Progenitor cell of endocrine pancreas (in vitro differentiated cells): ENCODE measurements at regions not wholly inside any gene's neighbourhood (a gene's known extent, or its start where the extent isn't known, plus 50 kb on each side); places are given as distances from the start of the nearest gene placed in this dataset.

ENCODE experiments used
- DNase-seq: peaks from one replicate; pipeline ENCODE4 v3.0.0; 2021; ENCODE audit warnings: low spot score; ENCODE audit not compliant: unreplicated experiment
- H3K27ac Mint-ChIP-seq: 2 replicates; pipeline ENCODE4 v1.8.0; 2021; ENCODE audit warnings: mild to moderate bottlenecking, moderate library complexity, mixed read lengths
- H3K27me3 Mint-ChIP-seq: 2 replicates; pipeline ENCODE4 v1.8.0; 2021; ENCODE audit warnings: mixed read lengths
- H3K36me3 Mint-ChIP-seq: 2 replicates; pipeline ENCODE4 v1.8.0; 2022; ENCODE audit warnings: mixed read lengths; ENCODE audit not compliant: insufficient read depth
- H3K4me1 Mint-ChIP-seq: 2 replicates; pipeline ENCODE4 v1.8.0; 2021; ENCODE audit warnings: low read depth, mixed read lengths
- H3K4me3 Mint-ChIP-seq: 2 replicates; pipeline ENCODE4 v1.8.0; 2021; ENCODE audit warnings: low read depth, mild to moderate bottlenecking, moderate library complexity, mixed read lengths
- H3K9me3 Mint-ChIP-seq: 2 replicates; pipeline ENCODE4 v1.8.0; 2021; ENCODE audit warnings: low read depth, mixed read lengths
- TF ChIP-seq, protein P1 (sequence below): fragments of 200-600 bp; sonication (generic); IDR thresholded peaks from one replicate; pipeline ENCODE4 v1.5.0; 2021; ENCODE audit warnings: antibody characterized with exemption, mild to moderate bottlenecking; ENCODE audit not compliant: unreplicated experiment

DNA sequence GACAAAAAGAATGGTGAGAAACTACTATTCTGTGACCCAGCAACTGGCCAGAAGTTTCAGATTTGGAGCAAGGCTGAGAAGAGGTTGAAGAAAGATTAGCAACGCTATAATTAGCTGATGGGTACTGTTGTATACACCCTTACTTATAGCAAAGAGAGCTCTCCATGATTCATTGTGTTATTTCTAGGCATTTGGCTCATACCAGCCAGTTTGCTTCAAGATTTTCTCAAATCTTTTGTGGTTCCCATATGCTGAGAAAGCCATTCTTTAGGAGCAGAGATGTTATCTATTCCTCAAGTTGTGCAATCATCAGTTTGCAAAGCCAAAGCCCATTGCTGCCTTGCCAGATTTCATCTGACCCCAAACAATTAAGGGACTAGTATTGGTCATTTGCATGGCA, 179.4 kb downstream of the ETS1 start:
- Mint-ChIP-seq H3K36me3 (no peaks in the 10 kb centered on the region), H3K27ac (no peak overlapping the region), H3K4me3 (no peak overlapping the region), H3K4me1 (no peaks in the 10 kb centered on the region), H3K27me3 (peaks cover 35% of the 10 kb centered on the region), H3K9me3 (no peaks in the 10 kb centered on the region)
- no peak for DNase-seq
- TF ChIP-seq, protein P1, sequence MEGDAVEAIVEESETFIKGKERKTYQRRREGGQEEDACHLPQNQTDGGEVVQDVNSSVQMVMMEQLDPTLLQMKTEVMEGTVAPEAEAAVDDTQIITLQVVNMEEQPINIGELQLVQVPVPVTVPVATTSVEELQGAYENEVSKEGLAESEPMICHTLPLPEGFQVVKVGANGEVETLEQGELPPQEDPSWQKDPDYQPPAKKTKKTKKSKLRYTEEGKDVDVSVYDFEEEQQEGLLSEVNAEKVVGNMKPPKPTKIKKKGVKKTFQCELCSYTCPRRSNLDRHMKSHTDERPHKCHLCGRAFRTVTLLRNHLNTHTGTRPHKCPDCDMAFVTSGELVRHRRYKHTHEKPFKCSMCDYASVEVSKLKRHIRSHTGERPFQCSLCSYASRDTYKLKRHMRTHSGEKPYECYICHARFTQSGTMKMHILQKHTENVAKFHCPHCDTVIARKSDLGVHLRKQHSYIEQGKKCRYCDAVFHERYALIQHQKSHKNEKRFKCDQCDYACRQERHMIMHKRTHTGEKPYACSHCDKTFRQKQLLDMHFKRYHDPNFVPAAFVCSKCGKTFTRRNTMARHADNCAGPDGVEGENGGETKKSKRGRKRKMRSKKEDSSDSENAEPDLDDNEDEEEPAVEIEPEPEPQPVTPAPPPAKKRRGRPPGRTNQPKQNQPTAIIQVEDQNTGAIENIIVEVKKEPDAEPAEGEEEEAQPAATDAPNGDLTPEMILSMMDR, result no peak

DNA sequence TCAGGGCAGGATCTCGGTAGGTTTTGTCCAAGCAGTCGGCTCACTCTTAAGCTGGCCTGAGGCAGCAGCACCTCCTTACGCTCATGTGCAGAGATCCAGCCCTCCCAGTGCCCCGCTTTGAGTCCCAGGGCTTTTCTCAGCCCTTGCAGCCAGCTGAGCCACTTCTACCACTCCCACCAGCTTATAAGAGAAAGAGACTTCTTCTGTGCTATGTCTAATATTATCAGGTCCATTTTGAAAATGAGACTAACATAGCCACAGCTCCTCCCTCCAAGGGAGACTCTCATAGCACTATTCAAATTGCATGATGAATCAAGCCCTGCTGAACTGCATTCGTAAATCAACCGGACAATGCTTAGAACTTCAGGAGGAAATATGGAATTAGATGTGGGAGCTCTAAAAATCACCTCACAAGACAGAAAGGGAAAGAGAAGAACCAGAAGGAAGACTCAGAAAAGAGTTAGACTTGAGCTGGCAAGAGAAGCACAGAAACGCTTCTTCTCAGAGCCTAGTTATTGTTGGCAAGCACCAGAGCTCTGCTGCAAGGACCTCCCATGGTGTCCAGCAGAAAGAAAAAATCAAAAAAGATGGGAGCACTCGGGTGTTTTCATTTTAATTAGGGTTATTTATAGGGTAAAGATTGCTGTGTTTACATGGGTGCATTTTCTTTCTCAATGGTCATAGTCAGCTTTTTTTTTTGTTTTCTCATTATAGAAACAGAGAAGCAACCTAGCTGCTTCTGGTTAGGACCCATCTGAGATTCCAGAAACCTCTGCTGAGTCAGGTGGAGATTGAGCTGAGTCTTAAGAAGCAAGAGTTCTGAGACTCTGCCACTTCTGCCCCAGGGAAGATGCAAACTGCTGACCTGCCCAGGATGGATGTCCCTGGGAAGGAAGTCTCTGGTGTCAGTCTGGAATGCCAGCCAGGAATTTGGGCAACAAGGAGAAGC, 181.4 kb downstream of the ETS1 start:
- Mint-ChIP-seq H3K27me3 (peaks cover 26% of the 10 kb centered on the region), H3K4me1 (no peaks in the 10 kb centered on the region), H3K27ac (no peak overlapping the region), H3K9me3 (no peaks in the 10 kb centered on the region), H3K36me3 (no peaks in the 10 kb centered on the region), H3K4me3 (no peak overlapping the region)
- TF ChIP-seq, protein P1, result no peak
- no peak for DNase-seq

DNA sequence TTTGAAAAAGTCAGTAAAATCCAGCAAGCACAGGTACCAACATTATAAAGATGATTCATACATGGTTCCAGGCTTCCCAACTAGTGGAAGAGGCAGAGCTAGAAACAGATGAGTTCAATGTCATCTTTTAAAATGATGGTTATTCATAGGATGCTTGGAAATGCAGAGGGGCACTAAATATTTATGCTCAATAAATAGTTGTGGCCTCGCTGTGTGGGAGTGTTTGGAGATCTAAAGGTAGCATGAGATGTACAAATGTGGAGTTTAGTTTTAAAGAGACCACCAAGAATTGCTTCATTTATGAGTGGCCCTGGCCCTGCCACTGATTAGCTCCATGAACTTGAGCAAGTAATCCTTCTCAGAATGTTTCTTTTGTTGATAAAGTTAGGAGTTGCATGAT, 182.2 kb downstream of the ETS1 start:
- H3K4me3 Mint-ChIP-seq, result no peak overlapping the region
- H3K36me3 Mint-ChIP-seq, result no peaks in the 10 kb centered on the region
- H3K27me3 Mint-ChIP-seq, result peaks cover 23% of the 10 kb centered on the region
- TF ChIP-seq, protein P1, result no peak
- no peak overlapping the region for H3K27ac Mint-ChIP-seq
- no peak for DNase-seq
- no peaks in the 10 kb centered on the region for H3K9me3 Mint-ChIP-seq
- no peaks in the 10 kb centered on the region for H3K4me1 Mint-ChIP-seq

DNA sequence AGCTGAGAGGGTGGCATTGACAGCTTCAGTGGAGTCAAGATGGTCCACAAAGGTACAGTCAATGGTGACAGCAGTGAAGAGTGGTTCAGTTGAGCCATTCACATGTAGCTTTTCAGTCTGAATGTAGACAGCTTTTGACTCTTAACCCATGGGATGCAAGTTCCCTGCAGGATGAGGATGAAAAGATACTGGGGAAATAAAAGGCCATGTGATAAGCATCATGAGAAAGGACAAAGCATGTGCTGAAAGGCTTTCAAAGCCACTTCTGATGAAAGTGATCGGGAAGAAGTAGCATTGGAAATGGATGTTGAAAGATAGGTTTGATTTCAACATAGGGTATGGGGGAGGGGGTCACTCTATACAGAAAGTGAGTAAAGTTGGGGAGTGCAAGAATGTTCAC, 182.9 kb downstream of the ETS1 start:
- H3K27ac Mint-ChIP-seq, result no peak overlapping the region
- H3K4me1 Mint-ChIP-seq, result no peaks in the 10 kb centered on the region
- TF ChIP-seq, protein P1, result no peak
- H3K27me3 Mint-ChIP-seq, result peaks cover 19% of the 10 kb centered on the region
- no peak for DNase-seq
- H3K36me3 Mint-ChIP-seq, result no peaks in the 10 kb centered on the region
- H3K4me3 Mint-ChIP-seq, result no peak overlapping the region
- H3K9me3 Mint-ChIP-seq, result no peaks in the 10 kb centered on the region

DNA sequence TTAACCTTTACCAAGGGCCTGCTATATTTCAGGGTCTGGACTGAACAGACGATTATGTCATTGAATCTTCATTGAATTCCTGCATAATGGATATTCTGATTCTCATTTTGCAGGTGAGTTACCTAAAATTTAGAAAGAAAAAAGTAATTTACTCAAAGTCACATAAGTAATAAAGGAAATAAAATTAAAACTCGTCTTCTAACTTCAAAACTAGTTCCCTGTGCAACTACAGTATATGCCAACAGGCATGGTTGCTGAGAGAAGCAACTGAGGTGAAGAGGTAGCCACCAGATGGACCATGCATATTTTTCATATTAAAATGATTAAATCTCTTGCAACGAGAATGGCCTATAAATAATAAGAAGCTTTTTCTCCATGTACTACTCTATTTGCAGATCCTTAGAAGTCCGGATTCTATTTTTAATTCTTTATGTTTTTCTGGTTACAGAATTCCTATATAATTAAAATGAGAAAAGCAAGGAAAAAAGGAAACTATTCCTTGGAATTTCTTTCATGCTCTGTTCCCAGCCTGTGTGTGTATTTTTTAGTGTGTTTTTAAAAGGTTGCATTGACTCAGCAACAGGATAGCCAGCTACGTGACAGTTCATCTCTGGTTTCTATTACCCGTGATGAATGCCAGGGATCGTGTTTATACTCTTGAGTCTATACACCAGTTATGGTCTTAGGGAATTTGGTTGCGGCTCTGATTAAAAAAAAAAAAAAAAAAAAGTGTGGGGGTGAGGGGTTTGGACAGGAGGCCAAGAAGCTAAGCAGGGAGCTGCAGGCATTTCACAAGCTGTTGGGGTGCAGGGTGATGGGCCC, 186.8 kb downstream of the ETS1 start:
- Mint-ChIP-seq H3K36me3 (no peaks in the 10 kb centered on the region), H3K27ac (no peak overlapping the region), H3K4me3 (no peak overlapping the region), H3K9me3 (no peaks in the 10 kb centered on the region), H3K27me3 (peaks cover 13% of the 10 kb centered on the region), H3K4me1 (no peaks in the 10 kb centered on the region)
- TF ChIP-seq, protein P1, result no peak
- DNase-seq, result no peak
